ENCODE measurements at regions not wholly inside any gene's neighbourhood (a gene's known extent, or its start where the extent isn't known, plus 50 kb on each side); places are given as distances from the start of the nearest gene placed in this dataset.

GRCh38 chr6:159480471-159480870 lies 212.6 kb downstream of the SOD2 start:
- no peak for TF ChIP-seq POLR2A (IDR thresholded peaks at IDR 0.05)
- TF ChIP-seq EP300 (IDR thresholded peaks at IDR 0.05): no peak
- no peak for TF ChIP-seq CTCF (IDR thresholded peaks at IDR 0.05)
- no peak for TF ChIP-seq POLR2AphosphoS5 (IDR thresholded peaks at IDR 0.05)

Data from upper lobe of left lung (tissue), 4 donors.